Lower leg skin (tissue), 3 donors: ENCODE measurements at regions not wholly inside any gene's neighbourhood (a gene's known extent, or its start where the extent isn't known, plus 50 kb on each side); places are given as distances from the start of the nearest gene placed in this dataset.

Experiments
- CTCF ChIP-seq, 3 donors: fragments of 450-650 bp; IDR thresholded peaks; one replicate each; pipeline ENCODE4 v1.5.1; 2016; ENCODE audit warnings: antibody characterized with exemption in 3 of 3, mild to moderate bottlenecking in 3 of 3, moderate library complexity in 2 of 3
- POLR2A ChIP-seq, 2 donors: fragments of 450-650 bp; IDR thresholded peaks; one replicate each; pipeline ENCODE4 v1.6.1; 2016 to 2017; ENCODE audit warnings: antibody characterized with exemption in 2 of 2, mild to moderate bottlenecking in 1 of 2, moderate library complexity in 1 of 2

- TF ChIP-seq POLR2A (IDR thresholded peaks at IDR 0.05) (no peak), CTCF (IDR thresholded peaks at IDR 0.05) (no peak)
These were observed 299.3 kb downstream of the BCAT1 start for GRCh38 chr12:24649634-24650033.
